ENCODE measurements at regions not wholly inside any gene's neighbourhood (a gene's known extent, or its start where the extent isn't known, plus 50 kb on each side); places are given as distances from the start of the nearest gene placed in this dataset.

- TF ChIP-seq, protein P1, sequence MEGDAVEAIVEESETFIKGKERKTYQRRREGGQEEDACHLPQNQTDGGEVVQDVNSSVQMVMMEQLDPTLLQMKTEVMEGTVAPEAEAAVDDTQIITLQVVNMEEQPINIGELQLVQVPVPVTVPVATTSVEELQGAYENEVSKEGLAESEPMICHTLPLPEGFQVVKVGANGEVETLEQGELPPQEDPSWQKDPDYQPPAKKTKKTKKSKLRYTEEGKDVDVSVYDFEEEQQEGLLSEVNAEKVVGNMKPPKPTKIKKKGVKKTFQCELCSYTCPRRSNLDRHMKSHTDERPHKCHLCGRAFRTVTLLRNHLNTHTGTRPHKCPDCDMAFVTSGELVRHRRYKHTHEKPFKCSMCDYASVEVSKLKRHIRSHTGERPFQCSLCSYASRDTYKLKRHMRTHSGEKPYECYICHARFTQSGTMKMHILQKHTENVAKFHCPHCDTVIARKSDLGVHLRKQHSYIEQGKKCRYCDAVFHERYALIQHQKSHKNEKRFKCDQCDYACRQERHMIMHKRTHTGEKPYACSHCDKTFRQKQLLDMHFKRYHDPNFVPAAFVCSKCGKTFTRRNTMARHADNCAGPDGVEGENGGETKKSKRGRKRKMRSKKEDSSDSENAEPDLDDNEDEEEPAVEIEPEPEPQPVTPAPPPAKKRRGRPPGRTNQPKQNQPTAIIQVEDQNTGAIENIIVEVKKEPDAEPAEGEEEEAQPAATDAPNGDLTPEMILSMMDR (conservative IDR thresholded peaks at IDR 0.05; ENCODE audit: low read depth, low read length), result no peak
- TF ChIP-seq EZH2 (IDR thresholded peaks at IDR 0.05; ENCODE audit: low read length, unreplicated experiment), result no peak
These were observed 148.7 kb downstream of the ACTL7B start for GRCh38 chr9:108707120-108707519.
